Adrenal gland (tissue), 5 donors: ENCODE measurements at regions not wholly inside any gene's neighbourhood (a gene's known extent, or its start where the extent isn't known, plus 50 kb on each side); places are given as distances from the start of the nearest gene placed in this dataset.

ENCODE experiments used
- CTCF ChIP-seq, 6 experiments: fragments of 450-650 bp in 4 of 6; fragments of 200-600 bp in 2 of 6; sonication (generic) in 1 of 6; IDR thresholded peaks; 1 replicate in 5 of 6; 2 replicates in 1 of 6; pipeline versions ENCODE4 v1.5.1 to v1.8.0; 2016 to 2021; ENCODE audit warnings: antibody characterized with exemption in 6 of 6, mild to moderate bottlenecking in 2 of 6, moderate library complexity in 1 of 6
- POLR2A ChIP-seq, 2 donors: fragments of 450-650 bp; IDR thresholded peaks; one replicate each; pipeline ENCODE4 v1.6.1; 2017; ENCODE audit warnings: antibody characterized with exemption in 2 of 2, mild to moderate bottlenecking in 2 of 2, moderate library complexity in 1 of 2
- donor health status: DM: no; HTN: no; CAD: no.

DNA sequence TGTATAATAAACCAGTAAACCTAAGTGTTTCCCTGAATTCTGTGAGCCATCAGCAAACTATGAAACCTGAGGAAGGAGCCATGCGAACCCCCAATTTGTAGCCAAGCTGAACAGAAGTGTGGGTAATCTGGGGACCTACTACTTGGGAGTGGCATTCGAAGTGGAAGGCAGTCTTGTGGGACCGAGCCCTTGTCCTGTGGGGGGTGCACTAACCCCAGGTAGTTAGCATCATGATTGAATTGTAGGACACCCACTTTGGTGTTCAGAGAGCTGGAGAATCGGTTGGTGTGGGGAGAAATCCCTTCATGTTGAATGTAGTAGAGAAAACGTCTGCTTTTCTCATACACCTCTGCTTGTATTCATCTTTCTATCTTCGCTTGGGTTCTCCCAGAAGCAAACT lies 79.7 kb upstream of the CPHXL start:
- TF ChIP-seq POLR2A (IDR thresholded peaks at IDR 0.05) (no peak), CTCF (IDR thresholded peaks at IDR 0.05) (no peak)
